ENCODE measurements at regions not wholly inside any gene's neighbourhood (a gene's known extent, or its start where the extent isn't known, plus 50 kb on each side); places are given as distances from the start of the nearest gene placed in this dataset.

GRCh38 chrX:7347465-7347864, 199.5 kb upstream of the PUDP start:
- no TSS peak for BruUV-seq (replicated peaks)
- H3K9ac ChIP-seq (ENCODE audit: insufficient read depth, low read depth, low read length) = no peak overlapping the region
- no peaks in the 10 kb centered on the region for H3K36me3 ChIP-seq (replicated peaks in 1 of 2; ENCODE audit: control insufficient read depth in 1 of 2, insufficient read depth in 2 of 2, low read length in 2 of 2)
- DNase-seq (ENCODE audit: low spot score) = no peak
- no peaks in the 10 kb centered on the region for H4K20me1 ChIP-seq (ENCODE audit: insufficient read depth, low read length)
- no peaks in the 10 kb centered on the region for H3K9me3 ChIP-seq (ENCODE audit: low read length)
- no peak for ATAC-seq
- no peak for TF ChIP-seq MYNN (CRISPR knock-in tag; IDR thresholded peaks at IDR 0.05; ENCODE audit: low read depth)
- TF ChIP-seq ZFP37 (CRISPR knock-in tag; IDR thresholded peaks at IDR 0.05; ENCODE audit: borderline replicate concordance) = no peak
- ChIA-PET CTCF (ENCODE audit: low intra/inter-chr PET ratio, low total read pairs) (no interaction called here), POLR2A (no interaction called here)
- in situ Hi-C loops (cut with HindIII; ENCODE audit: extremely low pct_ligation_motif_present, low pct_unique_long_range_greater_than_20kb) (no loop called here), intact Hi-C loops (cut with micrococcal nuclease; ENCODE audit: unreplicated experiment) (no loop called here)
- H3K4me3 ChIP-seq (replicated peaks in 1 of 3; ENCODE audit: insufficient read depth in 1 of 3, low read depth in 2 of 3, low read length in 3 of 3) = no peak overlapping the region
- no peaks in the 10 kb centered on the region for H3K79me2 ChIP-seq (ENCODE audit: insufficient read depth, low read length)
- no peaks in the 10 kb centered on the region for H3K27me3 ChIP-seq (ENCODE audit: control insufficient read depth in 1 of 2, insufficient read depth in 2 of 2, low read length in 2 of 2)
- H3K4me1 ChIP-seq (ENCODE audit: insufficient read depth, low read length) = no peaks in the 10 kb centered on the region
- no peak overlapping the region for H3K27ac ChIP-seq (ENCODE audit: extremely low read length, insufficient read depth, low read length)
- no peak for FAIRE-seq
- H3K4me2 ChIP-seq (ENCODE audit: low read depth, low read length) = no peak overlapping the region
- H2AFZ ChIP-seq (ENCODE audit: low read length) = no peak overlapping the region
- WGBS (ENCODE audit: low lambda C conversion rate) = 93% methylated on average over 3 of the region's 5 CpGs

- intact Hi-C loops (cut with micrococcal nuclease; ENCODE audit: unreplicated experiment) = no loop called here
- FAIRE-seq = no peak
These were observed 198.1 kb upstream of the PUDP start for GRCh38 chrX:7346021-7346420.

More at GRCh38 chrX:7346021-7346420, 198.1 kb upstream of the PUDP start:
- ChIA-PET CTCF (ENCODE audit: low intra/inter-chr PET ratio, low total read pairs) (no interaction called here), POLR2A (no interaction called here)
- BruUV-seq (replicated peaks) = no TSS peak
- Histone ChIP-seq H3K4me1 (ENCODE audit: insufficient read depth, low read length) (no peaks in the 10 kb centered on the region), H3K9ac (ENCODE audit: insufficient read depth, low read depth, low read length) (no peak overlapping the region), H3K27ac (ENCODE audit: extremely low read length, insufficient read depth, low read length) (no peak overlapping the region), H3K27me3 (ENCODE audit: control insufficient read depth in 1 of 2, insufficient read depth in 2 of 2, low read length in 2 of 2) (no peaks in the 10 kb centered on the region), H3K4me2 (ENCODE audit: low read depth, low read length) (no peak overlapping the region), H3K79me2 (ENCODE audit: insufficient read depth, low read length) (no peaks in the 10 kb centered on the region), H3K9me3 (ENCODE audit: low read length) (no peaks in the 10 kb centered on the region), H3K36me3 (replicated peaks in 1 of 2; ENCODE audit: control insufficient read depth in 1 of 2, insufficient read depth in 2 of 2, low read length in 2 of 2) (no peaks in the 10 kb centered on the region), H4K20me1 (ENCODE audit: insufficient read depth, low read length) (no peaks in the 10 kb centered on the region), H2AFZ (ENCODE audit: low read length) (no peak overlapping the region), H3K4me3 (replicated peaks in 1 of 3; ENCODE audit: insufficient read depth in 1 of 3, low read depth in 2 of 3, low read length in 3 of 3) (no peak overlapping the region)
- DNase-seq (ENCODE audit: low spot score) (no peak), ATAC-seq (no peak)
- WGBS (ENCODE audit: low lambda C conversion rate) = 42% methylated on average over 1 of the region's 1 CpG
- in situ Hi-C loops (cut with HindIII; ENCODE audit: extremely low pct_ligation_motif_present, low pct_unique_long_range_greater_than_20kb) = no loop called here
- TF ChIP-seq PAF1 (CRISPR knock-in tag; IDR thresholded peaks at IDR 0.05) = no peak
- TF ChIP-seq ZNF746 (CRISPR knock-in tag; IDR thresholded peaks at IDR 0.05) = no peak
- no peak for TF ChIP-seq TBL1XR1 (IDR thresholded peaks at IDR 0.05; ENCODE audit: borderline replicate concordance, low read length, partially characterized antibody)
- TF ChIP-seq ZKSCAN8 (CRISPR knock-in tag; IDR thresholded peaks at IDR 0.05; ENCODE audit: borderline replicate concordance) = no peak
- TF ChIP-seq FOXA1 (IDR thresholded peaks at IDR 0.05) = no peak
- no peak for TF ChIP-seq FOXA1 (CRISPR knock-in tag; IDR thresholded peaks at IDR 0.05)
- TF ChIP-seq YEATS2 (CRISPR knock-in tag; IDR thresholded peaks at IDR 0.05; ENCODE audit: borderline replicate concordance) = no peak
- TF ChIP-seq ZSCAN31 (CRISPR knock-in tag; IDR thresholded peaks at IDR 0.05; ENCODE audit: low read depth) = no peak
- no peak for TF ChIP-seq ZNF737 (CRISPR knock-in tag; IDR thresholded peaks at IDR 0.05; ENCODE audit: borderline replicate concordance)
- no peak for TF ChIP-seq PHF5A (CRISPR knock-in tag; IDR thresholded peaks at IDR 0.05; ENCODE audit: low read depth, unreplicated experiment)
- TF ChIP-seq HNRNPH1 (optimal IDR thresholded peaks at IDR 0.05; ENCODE audit: low read depth, low read length) = no peak
- TF ChIP-seq UBTF (CRISPR knock-in tag; IDR thresholded peaks at IDR 0.05) = no peak
- no peak for TF ChIP-seq SMAD9 (CRISPR knock-in tag; IDR thresholded peaks at IDR 0.05)
- no peak for TF ChIP-seq ZNF430 (CRISPR knock-in tag; IDR thresholded peaks at IDR 0.05)
- TF ChIP-seq SETDB1 (CRISPR knock-in tag; IDR thresholded peaks at IDR 0.05; ENCODE audit: borderline replicate concordance) = no peak
- TF ChIP-seq ETS1 (CRISPR knock-in tag; IDR thresholded peaks at IDR 0.05) = no peak

Measured in HepG2 (cell line).